HCT116 (cell line): ENCODE measurements at regions not wholly inside any gene's neighbourhood (a gene's known extent, or its start where the extent isn't known, plus 50 kb on each side); places are given as distances from the start of the nearest gene placed in this dataset.

Experiments used
- ATAC-seq: fragments of 200-7000 bp; cut with Tn5 transposase; 2 replicates; pipeline ENCODE4 v1.9.1; 2020; ENCODE audit warnings: mild to moderate bottlenecking, moderate library complexity
- BruUV-seq: library from RNA; stranded (reverse); fragments of 400-500 nt; replicated peaks from 2 replicates; lab custom pipeline; 2021; lab: Mats Ljungman, UMichigan
- CTCF ChIA-PET: fragments of 300-600 bp; sonication (Branson Sonifier 250); formaldehyde crosslinking; loops from one replicate; lab custom pipeline; 2021; ENCODE audit warnings: antibody characterized with exemption; lab: Charles Lee
- POLR2A ChIA-PET: fragments of 300-600, 350-600 bp; sonication (Branson Sonifier 250); formaldehyde crosslinking; loops from one replicate; lab custom pipeline; 2021; ENCODE audit warnings: antibody characterized with exemption; lab: Charles Lee
- RAD21 ChIA-PET, 2 experiments: fragments of 300-600 bp; sonication (Branson Sonifier 250); formaldehyde crosslinking; loops; one replicate each; lab custom pipeline; 2023; ENCODE audit warnings: low total read pairs in 2 of 2; ENCODE audit not compliant: uncharacterized antibody in 2 of 2, unreplicated experiment in 2 of 2, low non-redundant PET in 1 of 2; lab: Charles Lee
- DNase-seq: peaks from one replicate; pipeline ENCODE4 v3.0.0-alpha.2; 2010; ENCODE audit warnings: low read depth, low spot score
- H2AFZ ChIP-seq: fragments of 200-600 bp; shearing (Covaris generic), sonication (generic); 2 replicates; pipeline ENCODE4 v1.6.1; 2017; ENCODE audit warnings: low read depth, mixed run types, mixed read lengths, antibody characterized with exemption, low read length; ENCODE audit not compliant: poor library complexity, severe bottlenecking
- H3K27ac ChIP-seq: 2 replicates; pipeline ENCODE4 v1.5.1; 2012; ENCODE audit warnings: low read depth, low read length
- H3K27me3 ChIP-seq: fragments of 200-600 bp; sonication (generic); 2 replicates; pipeline ENCODE4 v1.6.1; 2016; ENCODE audit warnings: mixed run types, low read length, mixed read lengths; ENCODE audit not compliant: insufficient read depth
- H3K36me3 ChIP-seq, 2 experiments: fragments of 200-500 bp in 1 of 2; fragments of 200-600 bp in 1 of 2; sonication (Bioruptor generic) in 1 of 2; sonication (generic) in 1 of 2; 2 replicates each; pipeline versions ENCODE4 v1.5.1 to v1.6.1; 2014 to 2016; ENCODE audit warnings: low read length in 2 of 2, inconsistent platforms in 1 of 2, mixed read lengths in 1 of 2, mixed run types in 1 of 2; ENCODE audit not compliant: insufficient read depth in 2 of 2, control insufficient read depth in 1 of 2
- H3K4me1 ChIP-seq, 2 experiments: fragments of 200-600 bp in 1 of 2; sonication (generic) in 1 of 2; 2 replicates each; pipeline versions ENCODE4 v1.5.1 to v1.6.1; 2012 to 2017; ENCODE audit warnings: low read length in 2 of 2, inconsistent platforms in 1 of 2, mild to moderate bottlenecking in 1 of 2, mixed read lengths in 1 of 2, mixed run types in 1 of 2, moderate library complexity in 1 of 2; ENCODE audit not compliant: insufficient read depth in 2 of 2, control insufficient read depth in 1 of 2
- H3K4me2 ChIP-seq: fragments of 200-600 bp; sonication (generic); 2 replicates; pipeline ENCODE4 v1.6.1; 2017; ENCODE audit warnings: mixed run types, low read length, mixed read lengths
- H3K4me3 ChIP-seq, 2 experiments: fragments of 200-600 bp in 1 of 2; sonication (generic) in 1 of 2; replicated peaks in 1 of 2; 2 replicates each; pipeline ENCODE4 v1.5.1; 2011 to 2016; ENCODE audit warnings: low read length in 2 of 2, control low read depth in 1 of 2, low read depth in 1 of 2, mild to moderate bottlenecking in 1 of 2, mixed read lengths in 1 of 2, mixed run types in 1 of 2
- H3K79me2 ChIP-seq: fragments of 200-600 bp; sonication (generic); 2 replicates; pipeline ENCODE4 v1.6.1; 2017; ENCODE audit warnings: mild to moderate bottlenecking, mixed run types, low read length, moderate library complexity, mixed read lengths; ENCODE audit not compliant: insufficient read depth
- H3K9ac ChIP-seq: fragments of 200-600 bp; sonication (generic); 2 replicates; pipeline ENCODE4 v1.6.1; 2016; ENCODE audit warnings: low read length, mixed read lengths
- H3K9me2 ChIP-seq: fragments of 200-600 bp; sonication (generic), shearing (Covaris generic); 2 replicates; pipeline ENCODE4 v1.6.1; 2017; ENCODE audit warnings: mixed run types, mild to moderate bottlenecking, moderate library complexity; ENCODE audit not compliant: insufficient read depth
- H3K9me3 ChIP-seq, 2 experiments: fragments of 200-500 bp in 1 of 2; fragments of 200-600 bp in 1 of 2; sonication (Bioruptor generic) in 1 of 2; sonication (generic) in 1 of 2; 2 replicates each; pipeline ENCODE4 v1.6.1; 2014 to 2017; ENCODE audit warnings: low read length in 2 of 2, mixed read lengths in 2 of 2, inconsistent platforms in 1 of 2, low read depth in 1 of 2, mild to moderate bottlenecking in 1 of 2, mixed run types in 1 of 2, moderate library complexity in 1 of 2; ENCODE audit not compliant: control insufficient read depth in 1 of 2, insufficient read depth in 1 of 2
- H4K20me1 ChIP-seq: fragments of 200-600 bp; sonication (generic), shearing (Covaris generic); 2 replicates; pipeline ENCODE4 v1.6.1; 2017; ENCODE audit warnings: mixed run types, mild to moderate bottlenecking, moderate library complexity; ENCODE audit not compliant: insufficient read depth
- RAD21 ChIP-seq: IDR thresholded peaks from 2 replicates; pipeline ENCODE4 v1.6.1; 2012; ENCODE audit warnings: low read depth, mild to moderate bottlenecking
- YY1 ChIP-seq: IDR thresholded peaks from 2 replicates; pipeline ENCODE4 v1.6.1; 2011; ENCODE audit warnings: low read length, low read depth, moderate library complexity, mild to moderate bottlenecking; ENCODE audit not compliant: insufficient replicate concordance; ENCODE audit errors: extremely low read depth
- ZNF274 ChIP-seq: fragments of 200-500 bp; sonication (Bioruptor generic); IDR thresholded peaks from 2 replicates; pipeline ENCODE4 v1.6.1; 2014; ENCODE audit warnings: mild to moderate bottlenecking, low read depth, low read length, inconsistent platforms
- intact Hi-C: fragments of 100-400 bp; cut with micrococcal nuclease; formaldehyde crosslinking; loops from 2 replicates; pipeline ENCODE4 v1.10.0; 2022
- TF ChIP-seq, protein P1 (sequence below), 3 experiments: fragments of 200-600 bp in 1 of 3; sonication (generic) in 1 of 3; IDR thresholded peaks in 2 of 3; conservative IDR thresholded peaks in 1 of 3; 2 replicates each; pipeline ENCODE4 v1.5.1; 2012 to 2017; ENCODE audit warnings: low read depth in 2 of 3, low read length in 2 of 3, antibody characterized with exemption in 1 of 3, borderline replicate concordance in 1 of 3, control low read depth in 1 of 3, mild to moderate bottlenecking in 1 of 3, mixed read lengths in 1 of 3, mixed run types in 1 of 3, moderate library complexity in 1 of 3; ENCODE audit not compliant: insufficient read depth in 1 of 3

GRCh38 chr1:229848752-229849677 lies 218.0 kb upstream of the GALNT2 start:
- POLR2A ChIA-PET: no interaction called here
- H3K9ac ChIP-seq: no peak overlapping the region
- no TSS peak for BruUV-seq
- no peaks in the 10 kb centered on the region for H4K20me1 ChIP-seq
- H2AFZ ChIP-seq: no peak overlapping the region
- TF ChIP-seq RAD21: peak; percentile 54
- peak; percentile 18 for TF ChIP-seq YY1
- TF ChIP-seq ZNF274: no peak
- TF ChIP-seq, protein P1, sequence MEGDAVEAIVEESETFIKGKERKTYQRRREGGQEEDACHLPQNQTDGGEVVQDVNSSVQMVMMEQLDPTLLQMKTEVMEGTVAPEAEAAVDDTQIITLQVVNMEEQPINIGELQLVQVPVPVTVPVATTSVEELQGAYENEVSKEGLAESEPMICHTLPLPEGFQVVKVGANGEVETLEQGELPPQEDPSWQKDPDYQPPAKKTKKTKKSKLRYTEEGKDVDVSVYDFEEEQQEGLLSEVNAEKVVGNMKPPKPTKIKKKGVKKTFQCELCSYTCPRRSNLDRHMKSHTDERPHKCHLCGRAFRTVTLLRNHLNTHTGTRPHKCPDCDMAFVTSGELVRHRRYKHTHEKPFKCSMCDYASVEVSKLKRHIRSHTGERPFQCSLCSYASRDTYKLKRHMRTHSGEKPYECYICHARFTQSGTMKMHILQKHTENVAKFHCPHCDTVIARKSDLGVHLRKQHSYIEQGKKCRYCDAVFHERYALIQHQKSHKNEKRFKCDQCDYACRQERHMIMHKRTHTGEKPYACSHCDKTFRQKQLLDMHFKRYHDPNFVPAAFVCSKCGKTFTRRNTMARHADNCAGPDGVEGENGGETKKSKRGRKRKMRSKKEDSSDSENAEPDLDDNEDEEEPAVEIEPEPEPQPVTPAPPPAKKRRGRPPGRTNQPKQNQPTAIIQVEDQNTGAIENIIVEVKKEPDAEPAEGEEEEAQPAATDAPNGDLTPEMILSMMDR (IDR thresholded peaks at IDR 0.05 in 2 of 3, conservative IDR thresholded peaks at IDR 0.05 in 1 of 3; ENCODE audit: borderline replicate concordance in 1 of 3, insufficient read depth in 1 of 3, low read depth in 2 of 3, low read length in 2 of 3): peak; percentile 28 to 83 (median 78); a peak in 5 of 6 replicates
- DNase-seq: peak; percentile 39
- no peak overlapping the region for H3K4me2 ChIP-seq
- no peaks in the 10 kb centered on the region; the same call in 1 of the 2 replicates for H3K27me3 ChIP-seq
- RAD21 ChIA-PET: interaction anchor here (0.6 to 1.0 kb wide), 2 partner anchors 188 to 546 kb away, joined by 4 read pairs; no protein-coding TSS in a partner anchor
- H3K27ac ChIP-seq: no peak overlapping the region
- intact Hi-C loops: loop anchor here (5.0 to 10.0 kb wide), 2 partner anchors 316 to 463 kb away; no protein-coding TSS in a partner anchor
- no peaks in the 10 kb centered on the region for H3K4me1 ChIP-seq
- H3K36me3 ChIP-seq: no peaks in the 10 kb centered on the region
- H3K9me3 ChIP-seq: no peaks in the 10 kb centered on the region
- H3K9me2 ChIP-seq: no peaks in the 10 kb centered on the region; the same call in 1 of the 2 replicates
- CTCF ChIA-PET: interaction anchor here (0.6 to 1.7 kb wide), 13 partner anchors 9 to 459 kb away, joined by 3 to 6 read pairs (median 3); no protein-coding TSS in a partner anchor
- ATAC-seq: peak; percentile 88
- no peaks in the 10 kb centered on the region for H3K79me2 ChIP-seq
- H3K4me3 ChIP-seq: no peak overlapping the region
